GM20000 (cell line): ENCODE measurements at regions not wholly inside any gene's neighbourhood (a gene's known extent, or its start where the extent isn't known, plus 50 kb on each side); places are given as distances from the start of the nearest gene placed in this dataset.

Experiments
- DNase-seq: peaks from one replicate; pipeline ENCODE4 v3.0.0; 2012; ENCODE audit warnings: low spot score
- CTCF ChIP-seq: IDR thresholded peaks from 2 replicates; pipeline ENCODE4 v1.5.1; 2012; ENCODE audit warnings: mild to moderate bottlenecking, control low read depth; ENCODE audit errors: extremely low read depth, missing control alignments

- no peak for DNase-seq
- no peak for TF ChIP-seq CTCF
Observed at GRCh38 chr11:24297461-24297860, 199.4 kb upstream of the LUZP2 start.

GRCh38 chr11:24298146-24298545, 198.7 kb upstream of the LUZP2 start:
- no peak for TF ChIP-seq CTCF
- no peak for DNase-seq

- TF ChIP-seq CTCF = no peak
- DNase-seq = no peak
Observed at GRCh38 chr11:24311974-24312373, 184.9 kb upstream of the LUZP2 start.

GRCh38 chr11:24312464-24313238, 184.2 kb upstream of the LUZP2 start:
- no peak for DNase-seq
- TF ChIP-seq CTCF = no peak

- TF ChIP-seq CTCF = no peak
- DNase-seq = no peak
Observed at GRCh38 chr11:24321229-24321628, 175.6 kb upstream of the LUZP2 start.

GRCh38 chr11:24324211-24324610, 172.6 kb upstream of the LUZP2 start:
- TF ChIP-seq CTCF = no peak

GRCh38 chr11:24344222-24344621, 152.6 kb upstream of the LUZP2 start:
- no peak for DNase-seq
- no peak for TF ChIP-seq CTCF

More at GRCh38 chr11:24324211-24324610, 172.6 kb upstream of the LUZP2 start:
- DNase-seq = no peak
